Left colon (tissue), 2 donors: ENCODE measurements at regions not wholly inside any gene's neighbourhood (a gene's known extent, or its start where the extent isn't known, plus 50 kb on each side); places are given as distances from the start of the nearest gene placed in this dataset.
A peak's percentile ranks its signal among the peaks of the same experiment; 100 is the strongest.

Source experiments
- ATAC-seq: fragments of 200-7000 bp; cut with Tn5 transposase; one replicate; pipeline ENCODE4 v1.9.1; 2020; ENCODE audit warnings: mild to moderate bottlenecking, moderate library complexity
- DNase-seq, 2 donors: peaks; one replicate each; pipeline ENCODE4 v3.0.0-alpha.2; 2020
- intact Hi-C, 2 donors: fragments of 100-400 bp; cut with DNase I in 1 of 2; cut with micrococcal nuclease in 1 of 2; formaldehyde crosslinking; loops; one replicate each; pipeline versions ENCODE4 v1.11.2 to v1.14.0; 2022; cut with DNase I, micrococcal nuclease
- donor health status: DM: no; HTN: no; CAD: no.
- donor health status: DM: yes; HTN: yes; CAD: no.

DNA sequence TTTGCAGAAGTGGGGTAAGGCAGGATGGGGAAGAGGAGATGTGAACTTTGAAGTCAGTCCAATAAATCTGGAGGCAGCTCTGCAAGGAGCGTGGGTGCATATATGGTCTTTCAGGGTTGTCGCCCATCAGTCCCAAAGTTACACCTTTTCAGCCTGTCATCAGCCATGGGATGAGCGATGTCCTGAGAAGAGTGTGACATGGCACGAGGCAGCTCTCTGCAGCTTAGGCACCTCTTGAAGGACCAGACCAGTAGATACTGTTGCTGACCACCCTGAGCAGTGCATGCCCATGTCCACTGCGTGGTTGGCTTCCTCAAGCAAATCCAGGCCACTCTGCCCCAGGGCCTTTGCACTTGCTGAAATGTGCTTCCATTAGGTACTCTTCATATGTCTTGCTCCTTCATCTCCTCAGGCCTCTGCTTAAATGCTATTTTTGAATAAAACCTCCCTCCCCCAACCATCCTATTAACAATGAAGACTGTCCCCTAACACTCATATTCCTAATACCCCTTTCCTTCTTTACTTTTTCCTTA lies 171.7 kb downstream of the ACTR3 start:
- intact Hi-C loops, result no loop called here
- ATAC-seq, result no peak
- DNase-seq, result no peak

DNA sequence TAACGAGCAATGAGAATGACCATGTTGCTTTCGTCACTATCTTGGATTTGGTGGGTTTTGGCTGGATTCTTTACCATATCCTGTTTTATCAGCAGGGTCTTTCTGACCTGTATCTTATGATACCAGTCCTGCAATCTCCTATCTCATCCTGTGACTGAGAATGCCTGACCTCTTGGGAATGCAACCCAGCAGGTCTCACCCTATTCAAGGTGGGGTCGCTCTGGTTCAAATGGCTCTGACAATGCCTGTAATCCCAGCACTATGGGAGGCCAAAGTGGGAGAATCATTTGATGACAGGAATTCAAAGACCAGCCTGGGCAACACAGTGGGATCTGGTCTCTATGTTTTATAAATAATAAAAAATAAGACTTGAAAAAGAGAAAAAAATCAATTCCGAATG lies 173.5 kb downstream of the ACTR3 start:
- ATAC-seq (no peak), DNase-seq (no peak)
- intact Hi-C loops, result no loop called here

DNA sequence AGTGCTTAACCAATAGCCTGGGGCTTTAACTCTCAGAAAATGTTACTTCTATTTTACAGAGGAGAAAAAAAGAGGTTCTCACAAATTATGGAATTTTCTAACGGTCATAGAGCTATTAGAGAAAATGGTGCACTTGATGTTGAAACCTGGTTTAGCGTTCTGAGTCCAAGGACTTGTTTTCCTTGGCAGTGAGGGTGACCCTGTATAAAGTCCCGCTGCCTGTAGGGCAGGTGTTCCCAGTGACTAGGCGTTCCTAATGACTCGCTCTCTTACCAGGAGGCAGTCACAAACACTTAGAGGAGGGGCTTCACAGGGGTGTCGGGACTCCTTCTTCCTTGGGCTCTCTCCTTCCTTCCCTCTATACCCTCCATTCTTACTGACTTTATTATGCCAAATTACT lies 175.8 kb downstream of the ACTR3 start:
- intact Hi-C loops, result no loop called here
- ATAC-seq (no peak), DNase-seq (no peak)

DNA sequence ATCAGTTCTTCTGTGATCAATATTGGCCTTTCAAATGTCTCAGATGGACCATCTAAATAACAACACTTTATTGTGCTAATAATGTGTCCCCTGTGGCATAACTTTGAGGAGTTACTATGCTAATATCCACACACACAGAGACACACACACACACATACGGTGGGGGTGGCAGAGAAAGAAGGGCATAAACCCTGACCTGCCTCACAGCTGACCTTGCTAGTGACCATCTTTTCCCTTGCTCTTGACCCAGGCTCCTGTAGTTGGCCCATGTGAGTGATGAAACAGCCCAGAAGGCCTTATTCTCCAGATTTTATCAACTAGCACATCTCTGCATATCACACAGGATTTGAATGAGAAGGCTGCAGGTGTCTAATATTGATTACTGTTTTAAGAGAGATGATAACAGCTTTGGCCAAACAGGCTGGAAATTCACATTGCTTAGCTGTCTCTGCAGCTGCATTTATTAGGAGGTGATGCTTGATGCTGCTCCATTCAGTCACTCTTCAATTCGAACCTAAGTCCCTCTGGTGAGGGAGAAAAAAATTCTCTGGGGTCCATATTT lies 176.4 kb downstream of the ACTR3 start:
- ATAC-seq (no peak), DNase-seq (no peak)
- intact Hi-C loops, result no loop called here

DNA sequence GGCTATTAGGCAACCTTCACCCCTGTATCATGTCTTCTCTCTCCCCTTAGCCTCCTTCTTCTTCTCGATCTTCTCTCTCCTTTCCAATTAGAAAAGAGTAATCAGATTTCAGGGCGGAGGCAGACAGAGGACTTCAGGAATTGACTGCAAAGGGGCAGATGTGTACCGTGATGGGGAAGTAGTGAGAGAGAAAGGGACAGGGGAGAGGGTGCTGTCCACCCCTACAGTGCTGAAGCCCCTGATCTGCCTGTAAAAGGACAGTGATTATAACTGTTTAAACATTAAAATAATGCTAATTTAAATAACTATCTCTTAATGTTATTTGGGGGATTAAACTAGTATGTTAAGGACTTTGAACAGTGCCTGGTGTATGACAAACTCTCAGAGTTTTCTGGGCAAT lies 178.5 kb downstream of the ACTR3 start:
- intact Hi-C loops, result no loop called here
- ATAC-seq, result no peak

DNA sequence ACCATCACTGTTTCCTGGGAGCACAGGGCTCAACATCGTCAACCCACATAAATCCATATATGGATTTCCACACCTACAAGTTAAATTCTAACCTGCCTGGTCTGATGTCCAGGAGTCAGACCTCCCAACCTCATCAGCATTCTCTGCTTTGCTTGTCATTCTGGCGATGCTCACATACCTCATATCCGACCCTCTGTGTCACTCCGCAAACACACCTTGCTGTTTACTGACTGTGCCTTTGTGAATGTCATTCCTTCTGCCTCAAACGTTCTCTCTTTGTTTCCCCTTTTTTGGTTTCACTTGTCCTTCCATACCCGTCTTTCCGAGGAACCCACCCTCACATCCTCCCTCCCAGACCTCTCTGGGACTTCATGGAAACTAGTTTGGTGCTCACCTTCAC lies 187.1 kb downstream of the ACTR3 start:
- intact Hi-C loops, result no loop called here
- no peak for ATAC-seq
- DNase-seq, result no peak

More for the DNA sequence above, 178.5 kb downstream of the ACTR3 start:
- DNase-seq, result no peak

DNA sequence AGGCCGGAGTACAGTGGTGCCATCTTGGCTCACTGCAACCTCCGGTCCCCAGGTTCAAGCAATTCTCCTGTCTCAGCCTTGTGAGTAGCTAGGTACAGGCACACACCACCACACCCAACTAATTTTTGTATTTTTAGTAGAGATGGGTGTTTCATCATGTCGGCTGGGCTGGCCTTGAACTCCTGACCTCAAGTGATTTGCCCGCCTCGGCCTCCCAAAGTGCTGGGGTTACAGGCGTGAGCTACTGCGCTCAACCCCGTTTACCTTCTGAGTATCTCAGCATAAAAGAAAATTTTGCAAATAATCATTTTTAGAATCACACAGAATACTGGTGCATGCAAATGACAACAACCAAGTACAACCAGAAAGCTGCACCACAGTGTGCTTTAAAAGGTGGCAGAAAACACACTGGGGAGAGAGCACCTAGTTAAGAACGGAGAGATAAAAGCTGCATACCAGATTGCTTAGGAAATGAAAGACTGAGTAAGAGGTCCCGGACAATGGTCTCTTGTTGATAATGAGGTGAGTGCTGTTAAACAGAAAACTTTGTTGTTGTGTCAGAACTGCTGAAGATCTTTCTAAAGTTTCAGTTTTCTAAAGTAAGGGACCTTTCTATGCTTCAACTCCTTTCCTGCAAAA lies 189.6 kb downstream of the ACTR3 start:
- no peak for ATAC-seq
- intact Hi-C loops, result no loop called here
- no peak for DNase-seq

DNA sequence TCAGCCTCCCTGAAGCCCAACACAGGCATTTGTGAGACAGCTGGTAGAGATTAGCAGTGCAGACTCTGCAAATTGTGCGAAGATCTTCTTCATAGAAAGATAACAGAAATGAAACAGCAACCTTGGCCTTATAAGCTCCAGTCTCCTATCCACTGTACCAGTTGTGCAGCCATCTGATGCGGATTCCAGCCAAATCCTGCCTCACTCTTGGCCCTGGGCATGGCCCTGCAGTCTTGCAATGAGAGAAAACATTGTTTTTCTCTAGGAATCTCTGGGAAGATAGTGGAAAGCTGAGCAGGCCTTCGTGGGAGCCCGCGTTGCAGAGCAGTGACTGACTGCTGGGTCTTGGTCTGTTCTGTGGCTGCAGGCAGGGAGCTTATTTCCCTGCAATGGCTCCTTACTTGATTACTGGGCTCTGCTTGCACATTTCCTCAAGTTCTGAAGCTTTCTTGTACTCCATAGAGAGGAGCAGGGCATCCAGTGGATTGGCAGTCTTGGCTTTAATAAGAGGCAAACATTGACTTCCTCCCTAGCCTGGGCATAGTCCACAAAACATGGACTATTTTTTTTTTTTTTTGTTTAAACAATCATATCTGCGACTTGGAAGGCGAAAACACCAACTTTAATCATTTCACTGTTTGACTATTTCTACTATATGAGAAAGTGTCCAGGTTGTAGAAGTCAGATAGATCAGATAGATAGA lies 193.0 kb downstream of the ACTR3 start:
- DNase-seq (no peak), ATAC-seq (peak; percentile 90)
- intact Hi-C loops, result no loop called here

DNA sequence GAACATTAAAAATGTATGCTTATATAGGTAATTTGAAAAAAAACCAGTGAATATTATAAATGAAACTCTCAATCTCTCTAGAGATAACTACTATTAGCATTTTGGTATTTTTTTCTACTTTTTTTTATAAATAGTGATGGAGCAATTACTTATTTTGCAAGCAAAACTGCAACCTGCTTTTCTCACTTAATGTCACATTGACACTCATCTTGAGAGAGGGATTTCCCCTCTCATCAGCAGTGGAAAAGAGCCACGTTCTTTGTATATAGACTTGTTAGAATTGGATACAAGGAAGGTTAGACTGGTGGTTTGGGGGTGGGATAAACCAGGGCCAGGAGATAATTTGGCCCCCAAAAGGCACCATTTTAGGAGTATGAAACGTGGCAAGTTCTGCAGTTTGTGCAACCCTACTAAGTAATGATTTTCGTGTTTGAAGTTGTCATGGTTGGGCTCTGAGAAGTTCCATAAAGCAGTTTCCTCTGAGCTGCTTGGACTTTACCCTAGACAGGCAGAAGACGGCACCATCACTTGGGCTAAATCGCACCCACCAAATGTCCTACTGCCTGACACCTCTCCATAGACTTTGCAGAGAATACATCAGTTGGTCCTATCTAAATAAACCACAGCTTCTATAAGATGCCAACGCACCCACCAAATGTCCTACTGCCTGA lies 194.0 kb downstream of the ACTR3 start:
- DNase-seq, result no peak
- ATAC-seq, result no peak
- intact Hi-C loops, result no loop called here

DNA sequence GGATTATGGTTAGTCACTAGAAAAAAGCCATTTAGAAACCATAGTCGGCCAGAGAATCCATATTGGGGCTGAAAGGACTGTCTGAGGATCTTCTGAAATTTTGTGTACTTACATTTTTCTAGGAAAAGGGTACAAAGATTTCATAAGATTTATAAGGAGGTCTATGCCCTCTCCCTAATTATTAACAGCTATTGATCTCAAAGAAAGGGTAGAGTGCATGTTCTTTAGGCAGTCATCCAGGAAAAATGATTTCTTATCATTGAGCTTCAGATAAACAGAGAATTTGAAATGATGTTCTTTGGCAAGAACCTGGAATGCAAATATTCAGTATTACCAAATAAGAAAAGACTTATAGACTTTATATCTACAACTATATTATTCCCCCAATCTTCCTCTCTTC lies 195.3 kb downstream of the ACTR3 start:
- no peak for DNase-seq
- intact Hi-C loops, result no loop called here
- ATAC-seq, result no peak

DNA sequence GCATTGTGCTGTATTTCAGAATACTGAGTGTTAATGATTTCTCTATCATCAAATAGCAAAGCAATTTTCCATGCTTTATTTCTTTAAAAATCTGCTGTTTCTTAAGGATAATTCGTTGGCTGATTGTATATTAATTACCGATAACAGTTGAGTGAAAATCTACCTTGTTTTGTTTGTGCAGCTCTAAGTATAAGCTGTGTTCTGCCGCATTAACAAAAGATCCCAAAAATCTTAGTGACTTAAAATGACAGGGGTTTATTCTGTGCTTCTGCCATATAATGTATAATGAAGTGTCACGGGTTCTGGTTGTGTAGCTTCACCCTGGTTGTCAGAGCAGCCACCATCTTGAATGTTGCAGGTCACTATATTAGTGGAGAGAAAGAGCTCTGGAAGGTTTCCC lies 196.1 kb downstream of the ACTR3 start:
- ATAC-seq (no peak), DNase-seq (no peak)
- intact Hi-C loops, result no loop called here

DNA sequence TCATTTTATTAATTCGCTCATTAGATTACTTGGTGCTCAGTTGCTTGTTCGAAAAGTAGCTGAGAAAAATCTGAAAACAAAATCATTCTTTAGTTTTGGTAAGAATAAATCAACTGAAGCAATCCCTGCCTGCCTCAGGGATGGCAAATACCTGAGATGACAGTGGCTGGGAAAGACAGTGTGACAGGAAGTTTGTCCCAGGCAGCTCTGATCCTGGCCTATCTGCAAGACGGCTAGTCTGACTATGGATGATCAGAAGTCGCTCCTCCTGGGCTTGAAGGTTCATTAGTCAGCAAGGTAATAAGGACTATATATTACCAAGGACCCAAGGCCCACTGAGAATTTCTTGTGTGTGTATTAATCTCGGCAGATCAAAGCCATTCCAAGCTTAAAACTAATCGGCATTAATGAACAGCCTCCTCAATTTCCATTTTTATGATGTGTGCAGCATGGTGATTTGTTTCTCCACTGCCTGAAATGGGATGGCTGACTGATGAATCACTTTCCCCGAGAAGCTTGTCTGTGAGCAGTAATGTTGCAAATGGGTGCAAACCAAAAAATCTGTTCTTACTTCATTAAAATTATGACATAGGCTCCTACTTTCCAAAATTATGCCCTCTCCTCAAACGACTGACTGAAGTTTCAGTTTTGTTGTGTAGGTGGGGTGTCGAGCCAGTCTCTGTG lies 199.9 kb downstream of the ACTR3 start:
- intact Hi-C loops, result no loop called here
- no peak for DNase-seq
- ATAC-seq, result no peak

DNA sequence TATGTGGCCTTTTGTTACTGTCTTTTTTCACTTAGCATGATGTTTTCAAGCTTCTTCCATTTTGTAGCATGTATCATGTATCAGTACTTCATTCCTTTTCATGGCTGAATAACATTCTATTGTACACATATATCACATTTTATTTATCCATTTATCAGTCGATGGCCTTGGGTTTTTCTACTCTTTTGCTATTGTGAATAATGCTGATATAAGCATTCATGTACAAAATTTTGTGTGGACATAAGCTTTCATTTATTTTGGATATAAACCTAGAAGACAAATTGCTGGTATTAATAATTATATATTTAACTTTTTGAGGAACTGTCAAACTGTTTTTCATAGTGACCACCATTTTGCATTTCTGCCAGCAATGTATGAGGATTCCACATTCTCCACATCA lies 201.1 kb downstream of the ACTR3 start:
- DNase-seq (no peak), ATAC-seq (no peak)

DNA sequence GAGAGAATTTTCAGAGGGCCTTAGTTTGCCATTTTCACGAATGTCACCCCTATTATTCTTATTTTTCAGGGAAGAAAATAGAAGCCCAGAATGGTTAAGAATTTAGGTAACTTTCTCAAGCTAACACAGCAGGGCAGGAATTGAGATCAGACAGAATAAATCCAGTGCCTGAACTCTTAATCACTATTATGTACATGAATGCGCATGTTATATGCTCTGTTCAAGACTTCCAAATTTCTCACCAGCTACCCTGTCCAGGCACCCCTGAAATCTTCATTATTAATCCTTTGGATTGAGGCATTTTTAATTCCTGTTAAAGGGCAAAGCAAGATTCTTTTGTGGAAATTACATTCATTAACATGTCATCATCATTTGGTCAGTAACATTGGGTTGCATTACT lies 218.4 kb downstream of the ACTR3 start:
- DNase-seq, result no peak
- no peak for ATAC-seq
- intact Hi-C loops, result no loop called here

More for the DNA sequence above, 201.1 kb downstream of the ACTR3 start:
- intact Hi-C loops, result no loop called here

DNA sequence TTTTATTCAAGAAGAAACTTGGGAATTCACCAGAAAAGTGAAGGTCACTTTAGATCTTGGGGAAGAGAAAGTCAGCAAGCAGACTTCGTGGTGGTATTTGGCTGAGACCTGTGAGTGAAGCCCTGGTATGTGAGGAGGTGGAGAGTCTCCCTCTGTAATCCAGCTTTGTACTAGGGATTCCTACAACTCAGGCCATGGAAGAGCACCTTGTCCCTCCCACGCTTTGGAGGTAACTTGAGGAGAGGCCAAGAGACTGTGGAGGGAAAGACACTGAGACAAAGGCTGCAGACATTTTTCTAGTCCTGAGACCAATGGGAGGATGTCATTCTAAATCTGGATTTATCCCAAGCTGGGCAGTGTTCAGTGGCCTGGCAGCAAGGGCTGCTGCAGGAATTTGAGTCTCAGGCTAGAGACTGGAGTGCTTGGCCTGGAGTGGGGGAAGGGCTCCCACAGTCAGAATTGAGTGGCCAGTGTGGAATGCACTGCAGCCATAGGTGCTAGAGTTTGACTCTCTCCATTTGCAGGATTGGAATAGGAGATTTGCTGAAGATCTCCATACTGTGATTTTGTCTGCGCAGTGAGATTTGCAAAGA lies 219.0 kb downstream of the ACTR3 start:
- intact Hi-C loops, result no loop called here
- ATAC-seq (no peak), DNase-seq (no peak)

DNA sequence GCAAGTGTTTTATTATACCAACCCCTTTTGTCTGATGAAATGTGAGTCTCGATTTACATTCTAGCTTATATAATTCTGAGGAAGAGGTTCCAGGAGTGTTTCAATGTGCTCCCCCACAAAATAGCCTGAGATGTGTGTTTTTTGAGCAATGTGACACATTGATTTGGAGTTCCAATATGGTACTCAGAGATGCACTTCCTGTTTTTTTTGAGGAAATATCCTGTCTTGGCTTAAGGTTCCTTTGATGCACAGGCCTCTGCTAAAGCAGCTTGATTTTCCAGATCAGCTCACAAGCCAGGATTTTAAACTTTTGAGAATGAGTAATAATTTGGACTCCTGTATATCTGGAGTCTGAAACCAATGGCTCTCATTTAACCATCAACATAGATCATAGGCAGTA lies 221.4 kb downstream of the ACTR3 start:
- intact Hi-C loops, result no loop called here
- ATAC-seq (no peak), DNase-seq (no peak)

DNA sequence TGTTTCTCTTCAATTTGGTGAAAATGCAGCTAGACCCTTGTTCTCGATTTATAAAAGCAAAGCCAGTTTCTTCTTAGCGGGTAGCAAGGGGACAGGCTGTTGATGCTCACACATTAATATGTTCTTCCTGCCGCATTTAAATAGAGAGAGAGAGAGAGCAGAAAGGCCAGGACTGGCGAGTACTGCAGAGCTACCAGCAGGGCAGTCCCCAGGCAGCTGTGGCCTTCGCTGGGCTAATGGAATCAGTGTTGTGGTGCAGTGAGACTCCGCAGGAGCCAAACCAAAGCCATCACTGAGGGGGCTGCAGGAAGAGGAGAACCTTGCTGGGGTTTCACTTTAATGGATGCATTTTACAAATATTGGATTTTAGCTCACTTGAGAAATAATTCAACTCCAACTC lies 223.6 kb downstream of the ACTR3 start:
- intact Hi-C loops, result no loop called here
- ATAC-seq (no peak), DNase-seq (no peak)

DNA sequence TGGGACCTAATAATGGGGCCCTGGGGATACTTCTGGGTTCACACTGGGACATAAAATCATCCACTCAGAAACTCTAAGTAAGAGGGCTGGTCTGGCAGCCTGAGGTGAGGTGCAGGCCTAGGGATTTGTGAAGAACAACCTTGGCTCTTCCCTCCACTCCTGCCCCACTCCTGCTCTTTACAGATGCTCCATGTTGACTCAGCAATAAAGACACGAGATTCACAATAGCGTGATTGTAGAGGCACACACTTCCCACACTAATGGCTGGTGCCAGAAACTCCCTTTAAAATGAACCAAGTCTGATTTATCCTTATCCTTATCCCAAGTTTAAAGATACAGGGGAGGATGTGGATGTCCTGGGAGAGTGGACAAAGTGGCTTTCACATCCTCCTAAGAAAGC lies 228.2 kb downstream of the ACTR3 start:
- intact Hi-C loops, result no loop called here
- DNase-seq, result no peak
- ATAC-seq, result no peak

DNA sequence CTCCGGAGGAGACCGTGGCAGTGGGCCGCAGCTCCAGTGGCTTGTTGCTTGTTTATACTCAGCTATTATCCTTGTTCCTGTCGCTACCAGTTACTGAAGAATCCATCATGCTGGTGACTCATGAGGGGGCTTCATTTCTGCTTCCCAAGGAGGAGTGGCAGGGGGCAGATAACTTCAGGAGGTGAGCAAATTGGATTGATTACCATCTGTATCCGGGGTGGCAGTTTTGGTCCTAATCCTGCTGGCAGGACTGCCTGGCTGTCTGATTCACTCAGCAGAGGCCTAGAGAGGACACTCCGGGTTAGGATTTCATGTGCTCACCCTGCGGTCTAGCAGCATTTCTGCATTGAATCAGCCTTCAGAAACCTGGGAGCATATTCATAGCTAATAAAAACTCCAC lies 230.0 kb downstream of the ACTR3 start:
- intact Hi-C loops, result no loop called here
- no peak for ATAC-seq
- no peak for DNase-seq
